ENCODE measurements at regions not wholly inside any gene's neighbourhood (a gene's known extent, or its start where the extent isn't known, plus 50 kb on each side); places are given as distances from the start of the nearest gene placed in this dataset.
A peak's percentile ranks its signal among the peaks of the same experiment; 100 is the strongest.

DNA sequence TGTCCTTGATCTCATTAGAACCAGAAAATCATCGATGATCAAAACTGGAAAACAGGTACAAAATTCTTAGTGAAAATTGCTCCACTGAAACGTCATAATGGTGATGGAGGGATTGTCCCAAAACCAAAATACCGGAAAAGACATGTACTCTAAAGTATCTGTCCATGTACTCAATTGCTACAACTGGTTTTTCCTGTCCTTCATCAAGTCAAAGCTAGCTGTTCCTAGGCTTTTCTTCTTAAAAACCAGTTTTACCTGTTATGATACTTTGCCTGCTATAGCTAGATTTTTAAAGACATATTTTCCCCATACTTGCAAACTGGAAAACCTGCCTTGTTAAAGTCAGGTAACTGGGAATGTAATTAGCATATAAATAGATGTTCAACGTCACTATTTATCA is 50.5 kb upstream of the LRRC1 start:
- no peak for DNase-seq (ENCODE audit: low read depth in 2 of 2)

DNA sequence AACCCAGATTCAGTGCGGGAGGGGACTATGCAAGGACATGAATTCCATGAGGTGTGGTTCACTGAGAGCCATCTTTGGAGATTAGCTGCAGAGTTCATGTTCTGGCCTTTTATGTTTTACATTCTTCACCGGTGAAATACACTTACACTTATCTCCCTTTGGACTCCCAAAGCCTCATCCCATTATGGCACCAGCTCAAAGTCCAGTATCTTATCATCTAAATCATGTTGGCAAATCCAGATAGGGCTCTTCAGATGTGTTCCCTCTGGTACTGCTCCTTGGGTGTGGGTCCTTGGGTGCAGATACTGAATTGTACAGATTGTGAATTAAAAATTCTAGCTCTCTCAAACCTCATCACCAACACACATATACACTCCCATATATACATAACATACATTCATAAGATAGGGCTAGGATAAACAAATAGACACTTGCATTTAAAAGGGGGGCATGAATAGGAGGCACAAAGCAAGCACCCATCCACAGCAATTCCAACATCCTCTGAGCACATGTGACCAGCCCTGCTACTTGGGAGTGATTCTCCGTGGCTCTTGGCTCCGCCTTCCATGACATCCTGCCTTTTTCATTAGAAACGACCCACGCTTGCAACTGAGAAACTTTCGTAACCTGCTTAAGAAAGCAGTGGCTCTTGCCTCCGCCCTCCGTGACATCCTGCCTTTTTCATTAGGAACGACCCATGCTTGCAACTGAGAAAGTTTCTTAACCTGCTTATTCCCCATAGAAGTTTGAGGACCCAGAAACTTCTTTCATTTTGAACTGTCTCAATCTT is 53.6 kb upstream of the LRRC1 start:
- DNase-seq (ENCODE audit: low read depth in 2 of 2) = peak in 1 of 2 donors; percentile 8

DNA sequence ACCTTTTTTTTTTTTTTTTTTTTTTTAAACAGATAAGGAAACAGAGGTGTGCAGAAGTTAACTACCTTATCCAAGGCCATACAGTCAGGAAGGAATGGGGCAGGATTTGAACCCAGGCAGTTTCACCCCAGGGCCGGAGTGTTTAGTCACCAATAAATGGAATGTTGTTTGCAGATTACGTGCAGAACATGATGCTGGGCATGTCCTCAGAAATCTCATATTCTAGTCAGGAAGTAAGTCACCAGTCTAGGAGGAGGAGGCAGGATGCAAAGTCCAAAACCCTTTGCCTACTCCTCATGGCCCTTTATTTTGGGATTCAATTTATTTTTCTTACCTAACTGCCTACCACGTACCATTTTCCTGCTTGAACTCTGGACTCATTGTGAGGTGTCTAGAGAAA is 57.1 kb upstream of the LRRC1 start:
- peak in 1 of 2 donors; percentile 20 for DNase-seq (ENCODE audit: low read depth in 2 of 2)

DNA sequence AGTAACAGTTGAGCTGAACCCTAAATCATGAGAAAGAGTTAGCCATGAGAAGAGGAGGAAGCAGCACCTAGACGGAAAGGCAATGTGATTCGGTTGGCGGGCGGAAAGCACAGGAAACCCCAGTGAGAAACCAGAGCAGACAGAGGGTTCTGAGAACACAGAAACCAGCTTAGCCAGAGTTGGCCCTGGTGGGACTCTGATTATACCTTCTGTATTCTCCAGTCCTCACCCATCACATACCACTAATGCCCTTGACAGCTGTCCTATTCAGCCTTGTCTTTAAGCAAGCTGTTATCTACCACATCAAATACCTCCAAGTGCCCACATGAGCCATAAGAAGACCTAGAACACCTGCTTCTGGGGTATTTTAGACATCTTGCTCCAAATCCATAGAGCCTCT is 58.9 kb upstream of the LRRC1 start:
- no peak for DNase-seq (ENCODE audit: low read depth in 2 of 2)

- peak; percentile 70 to 89 for DNase-seq (ENCODE audit: low read depth in 2 of 2)
Observed at GRCh38 chr6:53734473-53735299, 60.1 kb upstream of the LRRC1 start.

DNA sequence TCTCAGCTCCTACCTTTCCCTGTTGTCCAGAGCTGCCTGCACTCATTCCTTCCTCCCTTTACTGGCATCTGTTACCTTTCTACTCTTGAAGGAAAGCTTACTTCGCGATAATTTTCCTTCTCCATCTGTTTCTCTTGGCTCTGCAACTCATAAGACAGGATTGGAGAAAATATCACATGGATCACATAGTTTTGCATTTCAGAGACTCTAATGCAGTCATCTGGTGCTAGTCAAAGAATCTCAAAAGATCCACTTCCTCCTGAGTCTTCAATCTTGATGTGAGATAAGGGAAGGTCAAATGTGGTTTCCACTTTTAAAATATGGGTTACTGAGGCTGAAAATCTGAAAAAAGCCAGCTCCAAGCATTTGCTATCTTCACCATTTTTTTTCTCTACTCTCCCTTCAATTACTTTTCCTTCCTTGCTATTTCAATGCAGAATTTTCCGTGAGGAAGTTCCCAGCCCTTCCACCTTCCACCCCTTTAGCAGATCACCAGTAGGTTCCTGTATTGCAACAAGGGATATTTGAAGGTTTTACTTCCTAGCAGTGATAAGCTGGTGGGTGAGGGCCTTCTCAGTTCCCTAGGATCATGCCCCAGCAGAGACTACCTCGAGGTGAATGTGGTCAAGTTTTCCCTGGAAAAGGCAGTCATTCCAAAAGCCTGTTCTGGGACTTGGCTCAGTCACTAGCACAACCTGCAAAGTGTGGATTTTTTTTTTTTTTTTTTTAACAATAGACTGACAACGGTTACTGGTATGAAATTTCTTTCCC is 62.8 kb upstream of the LRRC1 start:
- DNase-seq (ENCODE audit: low read depth in 2 of 2) = no peak

GRCh38 chr6:53730767-53731166 is 64.0 kb upstream of the LRRC1 start:
- DNase-seq (ENCODE audit: low read depth in 2 of 2) = no peak

DNA sequence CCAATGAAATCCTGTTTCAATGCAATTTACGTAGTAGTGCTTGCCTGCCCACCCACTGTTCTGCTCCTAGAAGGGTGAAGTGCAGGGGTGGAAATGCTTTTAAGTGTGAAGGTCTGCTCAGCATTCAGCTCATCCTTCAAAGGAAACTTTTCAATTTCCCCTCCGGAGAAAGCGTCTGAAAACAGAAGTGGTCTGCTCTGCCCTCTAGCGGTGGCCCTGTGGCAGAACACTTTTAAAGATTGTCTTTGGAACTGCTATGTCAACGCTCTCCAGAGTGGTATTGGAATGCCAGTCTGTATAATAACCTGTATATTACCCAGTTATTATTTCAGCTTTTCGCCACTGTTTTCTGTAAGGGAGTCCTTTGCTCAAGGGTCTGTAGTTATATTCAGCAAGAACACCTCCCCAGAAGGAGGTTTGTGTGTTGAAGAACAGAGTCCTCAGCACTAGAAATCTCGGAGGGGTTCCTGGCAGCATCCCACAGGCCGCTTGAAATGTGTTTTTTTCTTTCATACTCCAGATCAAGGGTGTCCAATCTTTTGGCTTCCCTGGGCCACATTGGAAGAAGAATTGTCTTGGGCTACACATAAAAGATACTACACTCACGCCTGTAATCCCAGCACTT is 63.1 kb upstream of the KLHL31 start:
- peak; percentile 46 to 48 for DNase-seq (ENCODE audit: low read depth in 2 of 2)

- no peak for DNase-seq (ENCODE audit: low read depth in 2 of 2)
Observed at GRCh38 chr6:53727748-53728147, 62.2 kb upstream of the KLHL31 start.

DNA sequence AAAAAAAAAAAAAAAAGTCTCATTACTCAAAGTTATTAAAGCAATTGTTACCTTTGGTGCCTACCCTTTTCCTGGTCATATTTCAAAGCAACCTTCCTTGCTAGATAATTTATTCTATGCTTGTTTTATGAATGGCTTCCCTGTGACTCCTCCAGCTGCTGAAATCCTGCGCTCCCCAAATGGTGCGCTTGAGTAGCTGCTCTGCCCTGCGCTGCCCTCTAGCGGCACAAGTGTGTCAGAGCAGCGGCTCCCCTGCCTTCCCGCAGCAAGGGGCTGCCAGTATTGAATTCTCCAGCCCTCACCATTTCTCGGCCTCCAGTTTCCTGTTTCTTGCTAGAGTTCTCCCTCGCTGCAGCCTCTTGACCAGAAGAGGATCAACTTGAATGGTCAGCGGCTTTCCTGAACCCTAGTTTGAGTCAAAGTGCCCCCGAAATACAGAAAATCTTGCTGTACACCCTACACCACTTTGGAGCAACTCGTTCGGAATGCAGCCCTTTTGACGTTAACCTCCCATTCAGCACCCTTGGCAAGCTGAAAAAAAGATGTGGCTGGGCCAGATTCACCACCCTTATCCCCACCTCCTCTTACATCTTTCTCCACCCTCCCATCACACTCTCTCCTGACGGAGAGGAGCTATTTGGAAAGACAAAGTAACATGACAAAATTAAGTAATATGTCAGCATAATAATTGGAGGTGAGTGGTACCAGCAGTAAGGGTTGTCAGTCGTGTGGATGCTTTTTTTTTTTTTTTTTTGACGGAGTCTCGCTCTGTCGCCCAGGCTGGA is 60.4 kb upstream of the KLHL31 start:
- DNase-seq (ENCODE audit: low read depth in 2 of 2) = peak; percentile 72 to 77

DNA sequence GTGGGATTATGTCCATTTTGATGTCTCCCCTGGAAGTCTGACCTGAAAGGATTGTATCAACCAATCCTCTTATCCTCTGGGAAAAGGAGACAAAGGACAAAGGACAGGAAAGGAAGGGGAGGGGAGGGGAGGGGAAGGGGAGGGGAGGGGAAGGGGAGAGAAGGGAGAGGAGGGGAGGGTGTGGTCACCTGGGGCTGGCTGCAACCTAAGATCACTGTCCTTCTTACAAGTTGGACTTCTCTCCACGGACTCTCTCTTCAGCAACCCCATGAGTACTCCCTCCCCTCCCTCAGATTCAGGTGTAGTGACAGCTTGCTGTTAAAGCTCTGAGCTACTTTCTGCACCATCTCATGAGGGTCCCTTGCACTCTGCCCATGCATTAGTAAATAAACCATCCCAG is 58.9 kb upstream of the KLHL31 start:
- no peak for DNase-seq (ENCODE audit: low read depth in 2 of 2)

GRCh38 chr6:53723331-53723730 is 57.8 kb upstream of the KLHL31 start:
- DNase-seq (ENCODE audit: low read depth in 2 of 2) = no peak

DNA sequence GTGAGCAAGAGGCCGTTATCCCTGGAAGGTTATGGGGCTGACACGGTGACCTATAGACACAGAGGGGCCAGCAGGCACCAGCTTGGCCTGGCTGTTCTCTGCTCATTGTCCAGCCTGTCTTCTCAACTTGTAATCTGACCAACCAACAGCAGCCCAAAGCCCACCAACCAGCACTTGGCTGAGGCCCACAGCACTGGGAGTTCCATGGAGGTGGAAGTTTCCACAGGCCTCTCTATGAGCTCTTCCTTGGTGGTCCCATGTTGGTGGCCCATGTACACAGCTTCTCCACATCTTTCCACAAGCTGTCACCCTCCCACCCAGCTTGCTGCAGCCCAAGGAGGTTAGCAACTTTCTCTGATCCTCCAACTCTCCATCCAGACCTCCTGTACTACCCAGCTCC is 56.2 kb upstream of the KLHL31 start:
- DNase-seq (ENCODE audit: low read depth in 2 of 2) = no peak

GRCh38 chr6:53718597-53719460 is 53.3 kb upstream of the KLHL31 start:
- DNase-seq (ENCODE audit: low read depth in 2 of 2) = peak; percentile 81 to 82

GRCh38 chr6:53717566-53717965 is 52.0 kb upstream of the KLHL31 start:
- no peak for DNase-seq (ENCODE audit: low read depth in 2 of 2)

GRCh38 chr6:53715434-53715833 is 49.9 kb upstream of the KLHL31 start:
- DNase-seq (ENCODE audit: low read depth in 2 of 2) = no peak
